ENCODE measurements at regions not wholly inside any gene's neighbourhood (a gene's known extent, or its start where the extent isn't known, plus 50 kb on each side); places are given as distances from the start of the nearest gene placed in this dataset.

DNA sequence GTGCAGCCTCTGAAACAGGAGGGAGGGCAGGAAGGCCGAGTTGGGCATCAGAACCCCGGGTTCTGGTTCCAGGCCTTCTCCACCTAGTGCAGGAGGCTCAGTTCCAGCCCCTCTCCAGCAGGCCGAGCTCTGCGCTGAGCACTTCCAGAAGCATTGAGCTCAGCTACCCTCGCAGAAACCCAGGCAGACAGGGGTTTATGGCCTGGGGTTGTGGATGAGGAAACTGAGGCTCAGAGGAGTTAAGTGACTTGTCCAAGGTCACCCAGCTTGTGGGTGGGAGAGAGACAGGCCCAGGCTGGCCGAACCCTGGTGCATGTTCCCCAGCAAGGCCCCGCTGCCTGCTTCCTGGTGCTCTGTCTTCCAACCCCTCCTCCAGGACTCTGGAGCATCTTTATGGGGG, 348.9 kb downstream of the PTPRU start:
- no peak for DNase-seq

DNA sequence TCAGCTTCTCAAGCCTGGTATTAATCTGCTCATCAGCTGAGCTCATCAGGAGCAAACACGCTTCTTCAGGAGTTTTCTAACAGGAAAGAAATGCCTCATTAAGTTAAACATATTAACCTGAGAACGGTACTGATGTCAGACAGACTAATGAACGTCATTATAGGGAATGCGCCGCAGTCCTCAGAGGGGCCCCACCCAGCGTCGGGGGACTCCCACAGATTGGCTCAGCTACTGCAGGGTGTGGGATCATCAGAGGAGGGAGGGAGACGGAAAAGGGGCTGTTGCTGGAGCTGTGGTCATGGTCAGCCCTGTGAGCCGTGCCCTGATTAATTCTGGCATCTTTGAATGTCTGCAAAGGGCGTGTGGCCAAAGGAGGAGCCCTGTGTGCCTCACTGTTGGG, 348.5 kb downstream of the PTPRU start:
- DNase-seq: no peak

DNA sequence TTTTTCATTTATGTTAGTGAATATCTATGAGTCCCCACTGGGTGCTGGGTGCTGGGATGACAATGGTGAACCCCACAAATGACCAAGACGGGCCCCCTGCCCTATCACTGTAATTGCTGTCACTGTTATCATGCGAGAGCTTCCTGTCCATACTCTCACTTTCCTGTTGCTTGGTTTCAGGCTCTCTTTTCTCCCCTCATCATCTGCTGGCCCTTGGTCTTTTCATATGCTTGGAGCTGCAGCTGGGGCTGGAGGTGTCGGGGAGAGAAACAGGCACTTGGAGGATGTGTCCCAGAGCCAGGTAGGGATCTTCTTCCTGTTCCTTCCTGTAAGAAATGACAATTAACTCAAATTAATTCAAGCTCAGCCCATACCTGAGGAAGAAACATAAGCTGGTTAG, 348.0 kb downstream of the PTPRU start:
- DNase-seq: no peak

DNA sequence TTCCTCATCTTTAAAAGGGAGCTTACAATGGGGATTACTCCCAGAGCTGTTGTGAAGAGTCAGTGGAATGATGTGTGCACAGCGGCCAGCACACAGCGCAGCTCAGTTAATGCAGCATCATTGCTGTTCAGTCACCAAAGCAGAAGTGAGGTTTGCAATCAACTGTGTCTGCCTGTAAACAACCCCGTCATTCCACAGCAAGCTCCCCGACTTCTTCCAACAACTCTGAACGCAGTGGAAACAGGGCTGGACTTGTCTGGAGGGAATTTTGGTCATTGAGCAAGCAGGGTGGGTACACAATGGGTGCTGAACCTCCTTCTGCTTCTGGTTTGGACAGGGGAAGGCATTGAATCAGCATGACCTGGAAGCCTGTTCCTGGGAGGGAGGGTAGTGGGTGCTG, 347.4 kb downstream of the PTPRU start:
- DNase-seq: no peak

DNA sequence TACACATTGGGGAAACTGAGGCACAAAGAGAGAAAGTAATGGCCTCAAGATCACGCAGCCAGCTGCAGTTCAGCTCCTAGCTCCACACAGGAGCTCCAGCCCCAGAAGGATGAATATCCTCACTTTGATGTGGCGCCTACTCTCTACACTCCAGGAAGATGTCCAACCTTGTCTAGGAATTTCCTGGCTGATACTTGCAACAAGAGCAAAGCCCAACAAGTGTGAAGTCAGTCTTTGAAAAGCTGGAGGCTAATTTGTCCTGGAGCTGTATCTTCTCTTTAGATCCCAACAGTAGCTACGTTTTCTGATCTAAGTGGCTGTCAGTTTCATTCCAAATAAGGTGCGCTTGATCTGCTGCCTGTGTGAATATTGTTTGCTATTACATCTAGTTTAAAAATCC, 344.9 kb downstream of the PTPRU start:
- DNase-seq: no peak

DNA sequence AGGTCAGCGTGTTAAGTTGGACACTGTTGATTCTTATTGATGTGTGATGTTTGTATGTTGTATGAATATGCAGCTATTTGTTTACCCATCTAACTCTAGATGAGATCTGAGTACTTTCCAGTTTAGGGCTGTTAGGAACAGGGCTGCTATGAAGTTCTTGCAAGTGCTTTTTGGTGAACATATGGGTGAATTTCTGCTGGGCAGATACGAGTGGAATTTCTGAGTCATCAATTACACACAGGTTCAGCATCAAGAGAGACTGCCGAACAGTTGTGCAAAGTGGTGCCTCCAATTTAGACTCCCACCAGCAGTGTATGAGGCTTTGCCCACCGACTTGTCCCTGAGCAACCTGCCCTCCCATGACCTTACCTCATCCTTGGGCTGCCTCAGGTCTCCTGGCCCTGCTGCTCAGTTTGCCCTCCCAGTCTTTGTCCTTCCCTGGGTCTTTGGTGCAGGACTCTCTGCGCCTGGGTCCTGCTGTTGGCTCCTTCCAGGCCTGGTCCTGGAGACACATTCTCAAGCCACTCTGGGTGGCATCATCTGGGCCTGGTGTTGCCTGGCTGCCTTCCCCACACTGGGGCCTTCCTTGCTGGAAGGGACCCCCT, 343.6 kb downstream of the PTPRU start:
- DNase-seq: no peak

DNA sequence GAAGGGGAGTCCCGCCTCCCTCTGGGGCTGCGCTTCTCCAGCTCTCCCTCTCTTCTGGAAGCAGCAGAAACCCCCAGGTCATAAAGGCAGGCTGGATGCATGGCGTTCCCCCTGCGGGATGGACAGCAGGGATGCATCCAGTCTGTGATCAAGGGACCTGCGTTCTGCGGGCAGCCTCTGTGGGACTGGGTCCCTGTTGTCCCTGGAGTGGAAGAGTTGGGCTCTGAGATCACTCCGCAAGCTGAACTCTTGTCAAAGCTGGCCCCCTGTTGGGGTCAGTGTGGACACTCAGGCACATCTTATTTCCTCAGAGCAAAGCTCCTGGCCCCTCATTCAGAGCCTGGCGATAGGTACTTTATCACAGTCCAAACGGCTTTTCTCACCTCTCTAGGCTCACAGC, 341.2 kb downstream of the PTPRU start:
- DNase-seq: no peak

DNA sequence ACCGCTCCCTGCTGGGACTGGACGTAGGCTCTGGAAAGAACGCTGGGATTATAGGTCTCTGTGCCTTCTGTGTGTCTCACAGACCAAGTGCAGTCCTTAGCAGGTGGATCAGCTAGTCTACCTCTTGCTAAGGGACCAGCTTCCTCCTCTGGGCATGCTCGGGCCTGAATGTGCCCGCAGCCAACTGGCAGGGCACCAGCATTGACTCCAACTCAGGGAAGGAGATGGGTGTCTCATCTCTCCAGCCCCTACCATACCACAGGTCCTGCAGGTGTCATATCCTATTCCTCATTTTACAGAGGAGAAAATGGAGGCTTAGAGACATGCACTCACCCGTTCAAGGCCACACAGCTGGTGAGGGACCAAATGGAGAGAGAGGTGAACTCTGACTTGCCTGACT, 340.2 kb downstream of the PTPRU start:
- no peak for DNase-seq

DNA sequence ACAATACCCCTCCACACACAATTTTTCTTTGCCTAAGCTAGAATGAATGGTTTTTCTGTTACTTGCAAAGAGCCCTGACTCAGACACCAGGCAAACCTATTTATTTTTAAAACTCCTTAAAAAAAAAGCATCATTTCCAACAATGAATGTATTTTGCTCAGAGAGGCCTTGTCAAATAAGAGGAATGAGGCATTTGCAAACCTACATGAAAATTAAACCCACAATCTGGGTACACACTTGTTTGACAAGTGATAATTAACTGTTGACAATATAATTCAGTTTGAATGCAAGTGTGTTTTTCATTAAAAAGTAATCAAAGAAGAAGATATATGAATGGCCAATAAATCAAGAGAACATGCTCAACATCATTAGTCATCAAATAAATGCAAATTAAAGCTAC, 339.5 kb downstream of the PTPRU start:
- no peak for DNase-seq

DNA sequence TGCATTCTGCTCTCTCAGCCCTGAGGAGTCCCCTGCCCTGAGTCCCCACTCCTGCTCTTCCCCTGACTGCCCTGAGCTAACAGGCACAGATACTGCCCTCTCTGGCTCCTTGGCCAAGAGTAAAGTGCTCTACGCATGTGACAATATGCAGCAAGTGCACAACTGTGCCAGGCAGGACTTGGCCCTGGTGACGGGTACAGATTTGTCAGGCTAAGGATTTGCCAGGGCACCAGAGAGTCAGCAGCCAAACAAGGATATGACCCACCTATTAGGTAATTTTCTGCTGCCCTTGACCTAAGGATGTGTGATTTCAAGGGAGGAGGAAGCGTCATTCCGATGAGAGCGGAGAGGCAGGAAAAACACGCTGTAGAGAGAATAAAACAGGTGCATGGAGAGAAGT, 339.0 kb downstream of the PTPRU start:
- DNase-seq: no peak

DNA sequence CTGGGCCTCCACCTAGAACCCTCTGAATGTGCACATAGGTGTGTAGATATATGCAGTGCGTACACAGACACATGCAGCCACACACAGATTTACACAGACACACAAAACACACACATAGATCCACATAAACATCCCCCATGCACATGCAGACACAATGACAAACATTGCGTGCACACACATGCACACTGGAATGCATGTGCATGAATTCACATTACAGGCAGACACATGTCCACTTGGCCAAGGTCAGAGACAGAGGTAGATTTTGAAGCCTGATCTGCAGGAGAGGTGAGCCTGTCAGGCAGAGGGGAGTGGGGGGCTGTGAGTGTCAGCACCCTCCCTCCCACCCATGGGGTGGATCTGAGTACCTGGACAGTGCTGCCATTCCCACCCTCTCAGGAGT, 338.5 kb downstream of the PTPRU start:
- no peak for DNase-seq

DNA sequence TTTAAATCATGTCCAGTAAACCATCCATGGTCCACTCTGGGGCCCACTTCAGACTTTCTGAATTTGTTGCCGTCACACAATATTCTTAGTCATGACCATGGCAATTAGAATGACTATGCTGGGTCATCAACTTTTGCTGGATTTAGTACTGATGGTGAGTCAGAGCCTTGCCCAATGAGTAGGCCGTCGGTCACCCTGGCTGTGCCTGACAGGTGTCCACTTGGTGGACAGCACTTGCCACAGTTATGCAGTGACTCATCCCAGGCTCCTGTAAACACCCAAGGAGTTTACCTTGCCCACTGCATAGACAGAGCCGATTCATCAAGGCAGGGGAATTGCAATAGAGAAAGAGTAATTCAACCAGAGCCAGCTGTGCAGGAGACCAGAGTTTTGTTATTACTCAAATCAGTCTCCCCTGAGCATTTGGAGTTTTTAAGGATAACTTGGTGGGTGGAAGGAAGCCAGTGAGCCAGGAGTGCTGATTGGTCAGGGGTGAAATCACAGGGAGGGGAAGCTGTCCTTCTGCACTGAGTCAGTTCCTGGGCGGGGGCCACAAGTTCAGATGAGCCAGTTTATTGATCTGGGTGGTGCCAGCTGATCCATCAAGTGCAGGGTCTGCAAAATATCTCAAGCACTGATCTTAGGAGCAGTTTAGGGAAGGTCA, 333.8 kb downstream of the PTPRU start:
- no peak for DNase-seq

DNA sequence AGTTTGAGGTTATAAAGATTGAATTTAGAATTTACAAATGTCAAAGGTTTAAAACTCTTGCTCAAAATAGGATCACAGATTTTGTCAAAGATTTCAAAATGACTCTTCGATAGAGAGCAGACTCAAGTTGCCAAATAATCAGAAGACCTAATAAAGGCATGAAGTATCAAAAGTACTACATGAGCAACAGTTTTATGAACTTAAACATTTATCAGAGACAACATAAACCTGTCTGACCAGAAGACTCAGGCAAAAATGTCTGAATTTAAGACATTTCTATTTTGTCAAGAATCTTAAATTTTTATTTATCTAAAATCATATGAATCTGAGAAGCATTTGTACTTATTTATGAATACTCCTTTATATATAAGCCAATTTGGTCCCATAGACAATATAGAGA, 330.9 kb downstream of the PTPRU start:
- no peak for DNase-seq

DNA sequence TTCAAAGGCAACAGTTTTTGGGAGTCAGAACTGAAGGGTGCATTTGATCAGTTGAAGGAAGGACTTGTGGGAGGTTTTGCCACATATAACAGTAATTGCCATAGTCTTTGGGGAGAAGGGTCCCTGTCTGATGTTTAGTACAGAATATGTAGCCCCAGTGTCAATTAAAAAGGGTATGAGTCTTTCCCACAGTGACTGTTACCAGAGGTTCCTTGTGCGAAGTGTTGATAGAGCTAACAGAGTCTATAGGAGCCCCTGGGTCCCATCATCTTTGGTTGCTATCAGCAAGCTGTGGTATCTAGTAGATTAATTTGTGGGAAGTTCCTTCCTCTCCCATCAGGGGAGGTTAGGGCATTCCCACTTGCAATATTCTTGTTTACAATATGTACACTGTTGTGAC, 329.2 kb downstream of the PTPRU start:
- DNase-seq: no peak

DNA sequence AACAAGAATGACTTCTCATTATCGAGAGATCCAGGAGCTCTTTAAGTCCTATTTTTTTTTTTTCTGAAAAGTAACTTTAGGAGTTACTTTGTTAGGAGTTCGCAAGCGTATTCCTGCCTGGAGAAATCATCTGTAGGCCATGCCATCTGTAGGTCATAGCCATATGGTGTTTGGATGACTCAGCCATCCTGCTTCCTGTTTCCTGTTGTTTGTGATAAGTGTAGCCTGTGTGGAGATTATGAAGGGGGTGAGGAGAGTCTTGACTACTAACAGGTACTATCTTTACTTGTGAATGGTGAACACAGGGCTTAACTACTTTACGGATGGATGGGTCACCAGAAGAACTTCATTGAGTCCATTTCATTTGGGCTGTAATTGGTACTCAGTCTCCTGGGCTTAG, 327.2 kb downstream of the PTPRU start:
- no peak for DNase-seq

DNA sequence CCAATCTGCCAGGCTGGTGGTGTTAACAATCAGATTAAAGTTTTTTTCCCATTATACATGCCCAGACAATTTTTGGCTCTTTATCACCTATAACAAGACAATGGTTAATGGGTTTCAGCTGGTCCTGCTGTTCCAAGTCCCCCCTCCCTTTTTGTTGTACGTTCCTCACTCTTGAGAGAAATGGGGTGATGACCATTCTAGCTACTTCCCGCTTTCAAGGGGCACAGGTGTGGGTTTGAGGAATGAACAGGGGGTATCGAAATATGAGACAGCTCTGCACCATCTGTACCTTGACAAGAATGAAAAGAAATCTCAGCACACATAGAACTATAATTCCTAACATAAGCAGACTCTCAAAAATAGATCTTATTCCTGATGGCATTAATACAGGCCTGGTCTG, 326.8 kb downstream of the PTPRU start:
- no peak for DNase-seq

DNA sequence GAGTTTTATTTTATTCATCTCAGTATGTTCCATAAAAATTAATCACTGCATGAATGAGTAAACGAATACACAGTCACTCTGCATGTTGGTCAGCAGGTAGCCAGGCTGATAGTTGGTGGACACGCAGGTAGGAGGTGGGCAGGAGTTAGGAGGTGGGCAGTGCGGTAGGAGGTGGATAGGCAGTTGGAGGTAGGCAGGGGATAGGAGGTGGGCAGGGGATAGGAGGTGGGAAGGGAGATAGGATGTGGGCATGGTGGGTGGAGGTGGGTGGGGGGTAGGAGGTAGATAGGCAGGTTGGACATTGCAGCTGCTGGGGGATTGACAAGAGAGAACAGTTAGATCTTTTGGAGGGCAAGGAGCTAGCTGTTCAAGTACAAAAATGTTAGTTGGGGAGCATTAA, 322.7 kb downstream of the PTPRU start:
- DNase-seq: no peak

DNA sequence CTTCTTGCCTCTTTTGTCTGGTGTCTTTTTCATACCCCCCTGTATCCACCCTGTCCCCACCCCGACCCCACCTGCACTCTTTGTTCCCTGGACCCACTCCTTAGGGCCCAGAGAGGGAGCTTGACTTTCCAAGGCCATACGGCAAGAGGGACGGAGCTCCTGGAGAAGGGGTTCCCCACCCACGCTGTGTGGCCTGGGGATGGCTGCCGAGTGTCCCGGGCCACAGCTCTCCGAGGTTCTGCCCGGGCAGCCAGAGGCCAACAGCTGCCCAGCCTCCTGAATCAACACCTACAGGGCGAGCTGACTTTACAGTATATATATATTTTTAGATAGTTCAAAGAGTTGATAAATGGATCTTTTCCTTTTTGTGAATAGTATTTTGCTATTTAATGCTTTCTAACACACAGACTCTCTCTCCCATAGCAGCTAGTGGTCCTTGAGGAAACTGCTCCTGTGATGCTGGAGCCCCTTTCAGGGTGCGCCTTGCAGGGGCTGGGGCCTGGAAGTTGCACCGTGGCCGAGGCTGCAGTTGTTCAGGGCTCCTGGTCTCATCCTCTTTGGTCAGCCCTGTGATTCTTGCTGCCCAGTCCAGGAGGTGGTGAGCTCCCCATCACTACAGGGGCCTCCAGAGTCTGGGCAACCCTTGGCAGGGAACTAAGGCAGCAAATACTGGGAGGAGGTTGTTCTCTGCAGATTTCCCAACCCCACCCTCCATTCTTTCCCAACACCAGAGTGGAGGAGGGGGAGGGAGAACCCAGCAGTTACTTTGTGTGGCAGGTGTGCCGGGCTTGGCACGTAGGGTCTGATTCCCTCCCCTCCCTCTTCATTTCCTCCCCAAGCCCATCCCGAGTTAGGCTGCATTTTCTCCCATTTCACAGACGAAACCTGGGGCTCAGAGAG, 321.6 kb downstream of the PTPRU start:
- no peak for DNase-seq

DNA sequence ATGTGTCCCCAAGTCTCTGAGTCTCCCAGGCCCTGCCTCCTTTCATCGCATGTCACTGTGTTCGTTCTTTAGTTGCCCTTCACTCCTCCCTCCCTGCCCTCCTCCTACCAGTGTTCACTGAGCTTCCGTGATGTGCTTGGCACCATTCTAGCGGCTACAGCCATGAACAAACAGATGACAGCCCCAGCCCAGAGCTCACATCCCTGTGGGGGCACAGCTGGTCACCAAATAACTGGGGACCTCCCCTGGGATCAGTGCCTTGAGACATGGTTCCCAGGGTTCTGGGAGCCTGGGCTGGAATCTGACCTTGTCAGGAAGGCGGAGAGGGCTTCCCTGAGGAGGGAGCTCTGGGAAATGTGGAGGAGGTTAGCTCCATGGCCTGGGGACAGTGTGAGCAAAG, 320.7 kb downstream of the PTPRU start:
- no peak for DNase-seq

DNA sequence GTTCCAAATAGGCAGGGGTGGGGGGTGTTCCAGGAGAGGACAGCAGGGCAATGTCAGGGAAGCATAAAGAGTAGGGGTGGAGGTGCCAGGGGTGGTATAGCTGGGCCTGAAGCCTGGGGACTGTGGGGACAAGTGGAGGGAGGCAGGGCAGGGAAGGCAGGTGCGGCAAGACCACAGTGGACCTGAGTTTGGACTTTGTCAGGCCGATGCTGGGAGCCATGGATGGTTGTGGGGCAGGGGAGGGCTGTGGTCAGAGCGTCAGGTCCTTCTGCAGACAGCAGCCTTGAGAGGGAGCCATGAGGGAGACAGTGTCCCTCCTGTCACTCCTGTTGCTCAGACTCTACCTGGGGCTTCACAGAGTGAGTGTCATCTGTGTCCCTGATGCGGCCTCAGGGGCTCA, 320.3 kb downstream of the PTPRU start:
- no peak for DNase-seq

DNA sequence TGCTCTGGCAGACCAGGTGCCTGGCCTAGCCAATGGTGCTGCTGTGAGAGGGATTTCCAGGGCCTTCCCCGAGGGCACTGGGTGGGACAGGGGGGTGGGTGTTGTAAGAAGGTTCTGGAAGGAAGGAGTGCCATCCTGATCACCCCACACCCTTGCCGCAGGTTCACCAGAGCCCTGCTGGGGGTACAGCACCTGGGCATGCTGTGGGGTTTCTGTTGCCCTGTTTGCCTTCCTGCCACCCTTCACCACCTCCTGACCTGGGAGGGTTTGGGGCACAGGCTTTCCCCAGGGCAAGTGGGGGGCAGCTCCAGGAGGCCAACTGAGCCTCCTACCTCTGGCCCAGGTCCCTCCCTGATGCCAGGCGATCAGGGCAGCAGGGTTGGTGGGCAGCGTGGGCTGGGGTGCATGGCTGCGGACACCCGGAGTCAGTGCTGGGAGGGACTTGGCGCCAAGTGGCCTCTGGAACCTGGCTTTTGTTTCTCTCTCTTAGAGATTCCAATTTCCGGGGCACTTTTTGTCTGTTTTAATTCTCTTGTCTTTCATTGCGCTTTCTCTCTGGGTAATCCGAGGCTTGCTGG, 318.8 kb downstream of the PTPRU start:
- no peak for DNase-seq

DNA sequence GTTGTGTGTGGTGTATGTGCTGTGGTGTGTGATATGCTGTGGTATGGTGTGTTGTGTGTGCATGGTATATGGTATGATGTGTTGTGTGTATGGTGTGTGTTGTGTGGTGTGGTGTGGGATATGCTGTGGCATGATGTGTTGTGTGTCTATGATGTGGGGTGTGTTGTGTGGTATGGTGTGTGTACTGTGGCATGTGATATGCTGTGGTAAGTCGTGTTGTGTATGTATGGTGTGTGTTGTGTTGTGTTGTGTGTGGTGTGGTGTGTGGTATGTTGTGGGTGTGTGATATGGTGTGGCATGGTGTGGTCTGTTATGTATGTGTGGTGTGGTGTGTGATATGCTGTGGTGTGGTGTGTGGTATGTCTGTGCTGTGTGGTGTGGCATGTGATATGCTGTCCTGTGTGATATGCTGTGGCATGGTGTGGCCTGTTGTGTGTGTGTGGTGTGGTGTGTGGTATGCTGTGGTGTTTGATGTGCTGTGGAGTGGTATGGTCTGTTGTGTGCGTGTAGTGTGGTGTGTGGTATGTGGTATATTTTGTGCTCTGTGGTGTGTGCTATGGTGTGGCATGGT, 318.0 kb downstream of the PTPRU start:
- DNase-seq: no peak

DNA sequence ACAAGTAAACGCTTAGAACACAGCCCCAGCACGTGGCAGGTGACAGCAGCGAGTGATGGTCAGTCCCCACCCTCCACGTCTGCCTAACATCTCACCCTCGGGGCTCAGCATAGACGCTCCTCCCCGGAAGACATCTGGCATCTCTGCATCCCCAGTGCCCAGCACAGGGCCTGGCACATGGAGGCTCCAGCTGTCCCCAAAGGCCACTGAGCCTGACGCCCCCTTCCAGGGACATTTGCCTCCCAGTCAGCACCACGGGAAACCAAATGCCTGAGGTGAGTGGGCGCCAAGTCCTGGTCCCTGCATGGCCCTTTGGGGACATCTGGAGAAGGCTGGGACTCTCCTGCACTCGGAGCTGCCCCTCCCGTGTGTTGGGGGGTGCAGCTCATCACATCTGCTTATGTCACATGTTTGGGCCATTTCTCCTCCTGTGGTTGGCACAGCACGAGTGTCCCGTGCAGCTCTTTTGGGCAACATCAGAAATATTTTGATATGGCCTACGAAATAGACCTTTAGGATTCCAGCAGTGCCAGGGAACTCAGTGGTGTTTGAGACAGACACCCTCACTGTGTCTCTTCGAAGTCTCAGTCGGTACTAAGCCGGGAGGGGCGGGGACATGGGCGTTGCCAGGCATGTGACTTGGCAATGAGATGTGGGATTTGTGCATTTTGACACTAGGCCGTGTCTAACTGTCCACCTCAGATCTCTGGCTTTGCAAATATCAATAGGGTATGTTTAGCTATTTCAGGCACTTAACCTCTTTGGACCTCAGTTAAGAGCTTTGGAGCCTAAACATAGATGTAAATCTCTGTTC, 315.0 kb downstream of the PTPRU start:
- DNase-seq: no peak
